GM19240 (cell line): ENCODE measurements at regions not wholly inside any gene's neighbourhood (a gene's known extent, or its start where the extent isn't known, plus 50 kb on each side); places are given as distances from the start of the nearest gene placed in this dataset.

Experiments
- DNase-seq: peaks from one replicate; pipeline ENCODE4 v3.0.0; 2011; ENCODE audit warnings: low spot score; ENCODE audit not compliant: insufficient read length

DNA sequence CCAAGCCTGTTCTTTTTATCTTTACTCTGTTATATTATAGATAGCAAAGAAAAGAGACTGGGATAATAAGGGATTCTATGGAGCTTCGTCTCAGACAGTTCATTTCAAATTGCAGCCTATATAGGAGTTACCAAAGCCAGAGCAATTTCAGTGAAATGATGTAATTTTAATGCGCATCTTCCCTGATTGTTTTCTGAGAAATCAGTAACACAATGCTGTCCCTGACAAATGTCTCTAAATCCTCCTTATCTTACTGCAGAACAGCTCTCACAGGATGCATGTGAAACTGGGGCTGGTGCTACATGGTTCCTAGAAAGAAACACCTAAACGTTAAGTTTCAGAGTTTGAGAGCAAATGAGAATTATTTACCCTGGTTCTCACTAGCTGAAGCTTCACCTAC is 467.9 kb upstream of the ANO3 start:
- no peak for DNase-seq

DNA sequence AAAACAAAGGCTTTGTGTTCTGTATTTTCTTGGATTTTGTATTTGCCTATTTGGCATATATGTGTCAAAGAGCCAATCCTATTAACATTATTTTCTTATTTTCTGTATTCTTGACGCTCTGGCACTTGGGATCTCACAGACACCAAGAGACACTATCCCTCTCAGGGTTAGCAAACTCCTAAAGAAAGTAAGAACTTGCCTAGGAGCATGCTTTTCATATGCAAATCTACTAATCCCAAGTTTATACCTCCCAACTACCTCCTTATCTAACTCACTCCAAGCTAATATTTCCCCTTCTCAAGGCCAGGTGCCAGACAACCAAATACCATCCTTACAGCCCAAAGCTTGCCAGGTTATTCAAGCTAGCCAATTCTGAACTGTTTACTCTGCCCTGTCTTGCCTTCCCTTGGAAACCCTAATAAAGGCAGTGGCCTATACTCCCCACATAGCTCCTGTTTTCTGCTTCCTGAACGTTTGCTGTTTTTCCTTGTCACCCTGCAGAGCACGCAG is 455.4 kb upstream of the ANO3 start:
- no peak for DNase-seq

DNA sequence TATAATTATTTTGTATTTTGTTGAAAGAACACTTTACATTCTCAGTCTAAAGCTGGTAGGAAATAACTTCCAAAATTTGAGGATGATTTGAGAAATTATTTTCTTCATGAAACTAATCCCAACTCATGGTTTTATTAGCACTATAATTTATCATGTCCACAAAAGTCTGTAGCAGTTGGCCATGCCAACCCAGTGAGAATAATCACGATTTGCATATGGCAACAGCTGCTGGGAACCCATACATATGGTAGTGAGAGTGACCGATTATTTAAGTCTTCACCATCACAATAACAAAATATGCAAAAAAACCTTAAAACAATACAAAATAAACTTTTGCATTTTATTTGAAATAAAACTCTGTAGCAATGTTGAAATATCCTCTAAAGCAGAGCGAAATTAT is 445.9 kb upstream of the ANO3 start:
- no peak for DNase-seq

DNA sequence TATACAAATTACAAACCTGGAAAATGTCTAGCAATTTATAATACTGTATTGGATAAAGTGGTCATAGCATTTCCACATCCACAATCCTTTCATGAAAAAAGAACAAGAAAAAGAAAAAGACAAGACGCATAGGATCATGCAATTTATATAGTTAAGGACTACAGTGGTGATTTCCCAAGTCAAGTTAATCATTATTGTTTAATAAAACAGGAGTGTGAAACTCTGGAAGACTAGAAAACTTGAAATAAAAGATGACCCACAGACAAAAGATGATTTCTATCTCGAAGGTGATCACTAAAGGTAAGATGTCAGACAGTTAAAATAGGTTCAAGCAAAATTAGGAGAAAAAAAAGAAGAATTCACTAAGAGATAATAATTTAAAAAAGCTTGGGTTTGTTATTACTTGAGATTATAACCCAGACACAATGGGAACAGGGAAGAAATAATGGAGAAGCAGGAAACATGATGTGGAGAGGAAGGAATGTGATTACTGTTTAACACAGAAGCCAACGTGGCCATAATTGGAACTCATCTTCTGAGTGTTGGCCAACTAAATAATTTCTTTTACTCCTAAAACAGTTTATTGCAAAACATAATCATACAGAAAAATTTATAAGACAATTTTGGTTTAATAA is 441.2 kb upstream of the ANO3 start:
- DNase-seq: no peak

DNA sequence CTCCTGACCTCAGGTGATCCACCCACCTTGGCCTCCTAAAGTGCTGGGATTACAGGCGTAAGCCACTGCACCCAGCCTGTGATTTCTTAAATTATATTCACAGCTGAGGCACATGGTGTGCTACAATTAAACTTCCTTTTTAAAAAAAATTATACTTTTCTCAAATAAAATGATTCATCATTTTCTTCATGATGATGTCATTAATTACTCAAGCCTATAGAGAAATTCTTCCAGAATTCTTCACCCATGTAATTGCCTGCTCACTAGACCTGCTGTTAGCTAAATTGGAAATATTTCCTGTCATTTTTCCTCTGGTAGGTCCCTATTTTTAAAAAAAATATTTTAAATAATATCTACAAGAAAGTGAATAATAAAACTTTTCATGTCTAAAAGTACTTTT is 440.0 kb upstream of the ANO3 start:
- no peak for DNase-seq

DNA sequence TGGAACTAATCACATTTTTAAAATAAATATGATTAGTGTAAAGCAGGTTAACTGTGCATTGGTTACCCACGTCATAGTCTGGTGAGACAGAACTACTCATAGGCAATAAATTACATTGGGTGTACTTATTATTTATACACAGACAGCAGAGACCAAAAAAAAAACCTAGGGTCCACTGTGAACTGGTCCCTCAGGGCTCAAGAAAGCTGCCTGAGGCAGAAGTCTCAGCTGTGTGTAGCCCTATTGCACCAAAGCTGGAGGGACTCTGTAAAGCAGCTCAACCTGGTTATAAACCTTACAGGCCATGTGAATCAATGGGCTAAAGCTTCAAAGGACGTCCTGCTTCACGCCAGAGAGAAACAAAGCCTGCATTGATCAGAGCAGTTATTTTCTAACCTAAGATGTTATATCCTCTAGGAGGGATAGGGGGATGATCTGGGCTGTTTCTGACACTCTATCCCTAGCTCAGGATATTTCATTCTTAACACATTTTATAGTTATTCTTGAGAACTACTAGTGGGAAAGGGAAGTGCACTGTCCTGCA is 432.2 kb upstream of the ANO3 start:
- no peak for DNase-seq

DNA sequence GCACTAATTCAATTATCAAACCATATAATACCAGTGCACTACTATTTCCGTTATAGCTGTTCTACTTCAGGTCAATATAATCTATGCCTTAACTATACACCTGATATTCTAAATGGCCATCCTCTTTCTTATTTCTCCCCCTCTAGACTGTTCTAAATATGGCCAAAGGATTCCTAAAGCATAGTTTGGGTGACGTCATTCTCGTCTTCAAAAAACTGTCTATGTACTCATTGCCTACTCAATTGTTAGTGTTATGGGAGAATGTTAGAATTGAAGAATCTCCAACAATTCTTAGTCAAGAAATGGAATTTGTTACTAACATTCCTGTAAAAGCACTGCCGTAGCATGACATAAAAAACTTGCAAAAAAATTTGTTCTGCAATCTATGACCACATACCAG is 431.1 kb upstream of the ANO3 start:
- no peak for DNase-seq

DNA sequence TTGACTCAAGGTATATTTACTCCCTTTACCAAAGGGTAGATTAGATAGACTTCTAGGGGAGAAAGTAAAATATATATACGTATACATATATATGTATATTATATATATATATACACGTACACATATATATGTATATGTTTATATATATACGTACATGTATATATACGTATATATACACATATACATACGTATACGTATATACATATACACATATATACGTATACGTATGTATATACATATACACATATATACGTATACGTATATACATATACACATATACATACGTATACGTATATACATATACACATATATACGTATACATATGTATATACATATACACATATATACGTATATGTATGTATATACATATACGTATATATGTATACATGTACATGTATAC is 430.5 kb upstream of the ANO3 start:
- DNase-seq: no peak

DNA sequence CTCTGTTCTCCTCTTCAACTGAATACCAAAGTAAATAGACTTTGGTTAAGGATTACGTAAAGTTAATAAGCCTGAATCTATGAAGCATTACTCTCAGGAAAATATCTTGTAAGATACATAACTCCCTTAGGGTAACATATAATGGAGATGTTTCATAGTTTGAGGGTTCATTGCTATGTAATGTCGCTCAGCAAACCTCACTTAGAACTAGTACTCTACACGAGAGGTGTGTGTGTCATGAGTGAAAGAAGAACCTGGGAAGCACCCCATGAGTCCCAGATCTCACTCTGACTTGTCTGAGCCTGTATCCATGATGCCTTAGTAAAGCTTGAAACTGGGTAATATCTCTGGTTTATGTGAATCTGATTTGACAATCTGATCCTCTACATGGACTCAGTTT is 429.5 kb upstream of the ANO3 start:
- DNase-seq: no peak

DNA sequence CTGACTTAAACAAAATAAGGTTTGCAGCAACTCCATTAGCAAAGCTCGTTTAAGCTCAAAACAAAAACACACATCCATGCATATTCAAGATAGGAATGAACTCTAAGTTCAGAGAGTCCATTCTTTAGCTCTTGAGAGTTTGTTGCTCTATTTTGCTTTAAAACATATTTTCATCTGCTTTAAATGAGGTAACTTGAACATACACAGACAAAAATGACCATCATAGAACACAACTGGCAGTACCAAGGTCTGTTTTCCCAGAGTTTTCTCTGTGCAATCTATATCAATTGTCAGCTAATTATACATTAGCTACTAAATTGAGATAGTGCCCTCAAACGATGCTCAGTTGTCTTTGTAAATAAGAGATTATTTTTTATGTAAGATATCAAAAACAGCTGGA is 423.2 kb upstream of the ANO3 start:
- no peak for DNase-seq

DNA sequence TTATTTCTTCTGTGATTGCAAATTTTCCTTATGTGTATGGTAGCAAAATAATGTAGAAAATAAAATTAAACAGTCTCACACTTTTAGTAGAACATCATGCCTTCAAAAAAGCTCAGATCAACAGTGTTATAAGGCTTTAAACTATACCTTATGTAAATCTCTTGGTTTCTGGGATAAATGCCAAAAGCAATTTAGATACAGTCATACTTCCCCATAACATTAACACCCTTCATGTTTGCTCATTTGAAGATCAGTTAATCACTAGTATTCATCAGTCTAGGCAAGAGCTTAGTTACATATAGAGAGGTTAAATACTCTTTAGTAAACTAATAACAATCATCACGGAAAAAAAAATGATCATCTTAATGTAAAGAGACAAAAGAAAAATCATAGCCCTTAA is 421.8 kb upstream of the ANO3 start:
- no peak for DNase-seq

DNA sequence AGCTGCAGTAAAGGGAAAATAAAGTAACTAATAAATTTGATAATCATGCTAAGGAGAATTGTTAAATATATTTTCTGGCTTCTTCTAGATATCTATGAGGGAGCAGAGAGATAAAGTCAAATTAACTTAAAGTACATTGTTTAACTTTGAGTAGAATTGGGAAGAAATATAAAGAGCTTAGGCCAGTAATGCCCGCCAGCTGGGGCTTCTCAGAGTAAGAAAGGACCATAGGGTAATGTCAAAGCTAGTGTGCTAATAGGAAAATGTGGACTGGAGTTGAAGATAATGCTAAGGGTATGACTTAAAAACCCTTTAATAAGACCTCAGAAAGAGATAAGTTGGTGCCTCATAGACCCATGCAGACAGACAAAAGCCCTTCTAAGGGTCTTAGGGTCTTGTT is 411.6 kb upstream of the ANO3 start:
- DNase-seq: no peak

DNA sequence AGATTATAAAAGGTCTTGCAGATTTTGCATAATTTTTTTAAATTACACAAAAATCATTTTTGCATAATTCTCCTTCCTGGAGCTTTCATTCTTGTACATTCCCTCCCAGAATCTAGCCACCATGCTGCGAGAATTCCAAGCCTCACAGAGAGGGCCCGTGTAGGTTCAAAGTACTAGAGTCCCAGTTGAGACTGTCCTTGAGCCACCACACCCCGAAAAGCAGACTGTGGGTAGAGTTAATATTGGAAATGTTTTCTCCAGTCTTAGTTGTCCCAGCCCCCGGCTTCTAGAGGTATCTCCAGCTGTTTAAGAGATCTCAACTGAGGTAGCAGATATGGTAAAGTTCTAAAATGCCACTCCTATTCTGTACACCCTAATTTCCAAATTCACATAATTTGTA is 407.3 kb upstream of the ANO3 start:
- DNase-seq: no peak

DNA sequence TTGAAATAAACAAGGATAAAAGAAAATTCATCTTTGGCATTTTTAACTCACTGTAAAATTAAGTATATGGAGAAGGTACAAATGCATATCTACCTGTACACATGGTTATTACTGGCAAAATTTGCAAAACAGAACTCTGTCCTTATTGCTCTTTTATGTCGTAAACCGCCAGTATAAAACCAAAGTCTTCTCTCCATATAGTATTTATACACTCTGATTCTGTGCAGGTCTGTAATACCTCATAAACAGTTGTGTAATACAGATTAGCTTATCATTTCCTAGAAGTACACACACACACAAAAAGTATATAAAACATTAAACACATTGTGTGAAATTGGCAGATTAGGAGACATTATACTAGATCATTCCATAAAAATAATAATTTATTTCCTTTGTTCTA is 406.6 kb upstream of the ANO3 start:
- DNase-seq: no peak

DNA sequence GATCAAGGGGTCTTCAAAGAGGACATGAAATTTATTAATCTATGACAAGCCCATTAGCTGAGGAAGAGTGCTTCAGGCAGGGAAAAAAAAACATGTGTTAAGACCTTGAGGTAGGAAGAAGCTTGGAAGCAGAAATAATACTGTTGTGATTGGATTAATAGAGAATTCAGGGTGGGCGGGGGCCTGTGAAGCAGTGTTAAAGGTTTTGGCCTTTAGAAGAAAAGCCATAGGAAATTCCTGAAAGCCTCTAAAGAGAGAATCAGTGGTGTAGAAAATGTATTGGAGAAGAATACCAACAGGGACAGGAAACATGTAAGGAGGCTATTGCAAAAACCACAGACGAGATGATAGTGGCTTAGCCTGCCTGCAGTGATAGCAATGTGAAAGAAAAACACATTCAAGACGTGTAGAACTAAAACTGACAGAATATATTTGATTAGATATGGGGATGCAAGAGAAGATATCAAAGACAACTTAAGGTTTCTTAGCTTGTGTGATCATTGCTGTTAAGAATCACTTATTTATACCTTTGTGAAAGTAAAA is 404.4 kb upstream of the ANO3 start:
- no peak for DNase-seq

DNA sequence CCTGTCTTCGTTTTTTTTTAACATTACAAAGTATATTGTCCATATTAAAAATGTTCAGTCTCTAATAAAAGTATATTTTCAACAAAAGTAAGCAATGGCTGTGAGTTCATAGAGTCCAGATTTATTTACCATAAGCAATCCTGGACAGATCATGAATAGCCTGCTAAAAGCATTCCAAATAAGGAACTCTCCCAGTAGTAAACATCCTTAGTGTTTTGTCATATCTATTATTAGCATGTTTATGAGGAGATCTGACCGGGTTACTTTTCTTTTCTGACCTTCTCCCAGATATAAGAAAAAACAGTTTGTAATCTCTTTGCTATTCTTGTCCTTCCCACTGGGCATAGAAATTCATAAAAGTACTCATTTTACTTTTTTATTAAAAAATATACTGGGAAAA is 403.9 kb upstream of the ANO3 start:
- no peak for DNase-seq

DNA sequence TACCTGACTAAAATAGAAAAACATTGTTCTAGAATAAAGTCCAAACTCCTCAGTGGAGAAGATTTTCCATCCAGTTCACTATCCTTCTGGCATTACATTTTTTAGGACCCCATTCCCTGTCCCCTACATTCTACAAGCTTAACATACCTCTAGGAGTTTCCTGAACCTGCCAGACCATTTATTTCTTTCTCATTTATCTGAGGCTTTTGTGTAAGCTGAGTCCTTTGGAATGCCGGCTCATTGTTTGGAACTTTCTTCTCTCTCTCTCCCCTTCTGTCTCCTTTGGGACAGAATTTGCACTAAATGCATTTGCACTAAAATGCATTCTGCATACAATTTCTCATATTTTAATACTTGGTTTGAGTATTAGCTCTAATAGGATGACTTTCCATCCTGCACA is 393.0 kb upstream of the ANO3 start:
- no peak for DNase-seq

DNA sequence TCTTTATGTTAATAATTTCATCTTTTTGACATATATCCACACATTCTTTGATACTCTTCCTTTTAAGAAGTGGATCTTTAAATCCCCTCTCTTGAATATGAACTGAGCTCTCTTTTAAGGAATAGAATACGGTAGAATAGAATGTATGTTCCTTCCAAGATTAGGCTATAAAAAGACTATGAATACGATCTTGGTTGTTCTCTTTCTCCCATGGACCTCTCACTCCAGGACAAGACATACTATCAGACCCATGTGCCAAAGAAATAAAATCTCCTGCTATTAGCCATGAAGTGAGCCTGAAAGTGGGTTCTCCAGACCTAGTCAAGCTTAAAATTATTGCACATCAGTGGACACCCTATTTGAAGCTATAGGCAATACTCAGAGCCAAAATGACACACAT is 392.2 kb upstream of the ANO3 start:
- DNase-seq: no peak

DNA sequence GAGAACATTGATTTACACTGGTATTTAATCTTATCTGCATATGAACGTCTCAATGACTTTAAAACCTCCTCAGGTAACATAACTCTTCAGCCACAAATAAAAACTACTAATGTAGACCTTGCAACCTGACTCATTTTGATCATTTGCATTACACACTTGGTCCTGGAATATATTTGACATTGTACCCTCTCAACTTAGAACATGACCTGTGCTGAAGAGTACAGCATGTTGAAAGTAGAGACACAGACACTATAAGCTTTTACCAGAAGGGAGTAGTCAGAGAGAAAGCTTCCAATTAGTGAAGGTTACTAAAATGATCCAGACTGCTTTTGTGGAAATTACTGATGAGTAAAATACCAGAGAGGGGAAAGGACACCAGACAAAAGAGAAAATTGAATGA is 390.6 kb upstream of the ANO3 start:
- DNase-seq: no peak

DNA sequence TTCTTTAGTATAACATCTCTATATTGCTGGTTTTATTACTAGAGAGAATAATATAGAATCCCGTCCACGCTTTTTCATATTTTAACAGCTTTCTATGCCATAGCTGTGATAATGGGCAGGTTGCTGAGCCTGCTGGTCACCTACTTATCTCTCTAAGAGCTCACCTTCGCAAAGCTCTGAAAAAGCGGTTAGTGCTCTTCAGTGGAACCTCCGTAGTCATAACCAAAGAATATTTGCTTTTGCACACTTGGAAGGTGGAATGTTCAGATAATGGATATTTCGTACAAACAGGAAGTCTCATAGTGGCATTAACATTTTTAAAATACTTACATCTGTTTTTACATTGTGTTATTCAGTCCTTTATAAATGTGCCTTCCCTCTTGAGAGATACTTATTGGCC is 388.9 kb upstream of the ANO3 start:
- DNase-seq: no peak

DNA sequence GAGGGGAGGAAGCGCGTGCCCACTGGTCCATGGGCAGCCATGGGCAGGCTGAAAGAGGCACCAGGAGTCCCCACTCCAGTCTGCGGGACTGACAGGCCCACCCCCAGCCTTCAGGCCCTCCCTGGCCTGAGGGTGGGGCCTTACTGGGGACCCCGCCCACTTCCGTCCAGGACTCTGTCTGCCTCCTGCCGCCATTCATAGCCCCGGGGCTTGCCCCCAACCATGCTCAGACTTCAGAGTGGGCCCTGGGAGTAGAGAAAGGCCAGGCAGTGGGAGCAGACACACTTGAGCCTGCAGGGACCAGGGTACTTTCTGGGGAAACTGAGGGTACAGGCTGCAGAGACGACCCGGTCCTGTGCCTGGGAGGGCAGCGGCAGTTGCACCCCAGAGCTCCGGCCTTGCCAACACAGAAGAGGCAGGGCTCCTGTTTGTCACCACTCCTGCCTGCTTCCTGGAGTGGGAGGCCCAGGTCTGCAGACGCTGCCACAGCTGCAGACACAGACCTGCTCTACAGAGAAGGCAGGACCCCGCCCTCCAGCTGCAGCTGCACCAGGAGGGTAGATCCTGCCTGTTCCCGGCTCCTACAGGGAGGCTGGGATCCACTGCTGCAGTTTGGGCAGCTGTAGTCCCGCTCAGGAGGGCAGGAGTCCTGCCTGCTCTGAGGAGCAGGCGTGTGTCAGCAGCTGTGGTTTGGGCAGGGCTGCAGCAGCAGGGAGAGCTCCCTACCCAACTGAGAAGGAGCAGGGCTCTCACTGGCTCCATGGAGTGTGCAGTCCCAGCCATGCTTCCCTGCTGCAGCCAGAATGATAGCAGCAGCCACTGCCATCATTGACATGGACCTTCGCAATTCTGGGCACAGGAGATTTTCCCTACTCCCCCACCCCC is 387.9 kb upstream of the ANO3 start:
- no peak for DNase-seq

DNA sequence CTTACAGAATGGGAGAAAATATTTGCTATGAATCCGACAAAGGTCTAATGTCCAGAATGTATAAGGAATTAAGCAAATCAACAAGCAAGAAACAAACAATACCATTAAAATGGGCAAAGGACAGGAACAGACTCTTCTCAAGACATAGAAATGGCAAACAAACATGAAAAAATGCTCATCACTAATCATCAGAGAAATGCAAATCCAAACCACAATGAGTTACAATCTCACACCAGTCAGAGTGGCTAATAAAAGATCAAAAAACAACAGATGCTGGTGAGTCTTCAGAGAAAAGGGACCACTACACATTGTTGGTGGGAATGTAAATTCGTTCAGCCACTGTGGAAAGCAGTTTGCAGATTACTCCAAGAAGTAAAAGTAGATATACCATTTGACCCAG is 382.0 kb upstream of the ANO3 start:
- DNase-seq: no peak
